Esophagus squamous epithelium (tissue), 5 donors: ENCODE measurements at regions not wholly inside any gene's neighbourhood (a gene's known extent, or its start where the extent isn't known, plus 50 kb on each side); places are given as distances from the start of the nearest gene placed in this dataset.

ENCODE experiments used
- DNase-seq: peaks from one replicate; lab custom pipeline; 2025; lab: John Stamatoyannopoulos, UW
- H3K27ac ChIP-seq, 4 donors: fragments of 200-600 bp; sonication (generic); one replicate each; pipeline ENCODE4 v1.5.1; 2016 to 2019; ENCODE audit warnings: mild to moderate bottlenecking in 1 of 4
- H3K27me3 ChIP-seq, 4 donors: fragments of 200-600 bp; sonication (generic); 1 replicate in 3 of 4; 2 replicates in 1 of 4; pipeline versions ENCODE4 v1.5.1 to v1.6.0; 2017 to 2021; ENCODE audit warnings: antibody characterized with exemption in 1 of 4
- H3K36me3 ChIP-seq, 3 donors: fragments of 200-600 bp; sonication (generic); one replicate each; pipeline ENCODE4 v1.5.1; 2016 to 2019
- H3K4me1 ChIP-seq, 3 donors: fragments of 200-600 bp; sonication (generic); one replicate each; pipeline ENCODE4 v1.5.1; 2017 to 2019
- H3K4me3 ChIP-seq, 4 donors: fragments of 200-600 bp; sonication (generic); 1 replicate in 3 of 4; 2 replicates in 1 of 4; pipeline ENCODE4 v1.5.1; 2016 to 2019; ENCODE audit warnings: mild to moderate bottlenecking in 2 of 4, moderate library complexity in 1 of 4
- H3K9me3 ChIP-seq, 3 donors: fragments of 200-600 bp; sonication (generic); one replicate each; pipeline ENCODE4 v1.5.1; 2016 to 2019
- CTCF ChIP-seq, 6 experiments: fragments of 450-650 bp in 4 of 6; fragments of 200-600 bp in 2 of 6; sonication (generic) in 2 of 6; IDR thresholded peaks; one replicate each; pipeline ENCODE4 v1.5.1; 2016 to 2019; ENCODE audit warnings: antibody characterized with exemption in 6 of 6, mild to moderate bottlenecking in 4 of 6, moderate library complexity in 4 of 6
- POLR2A ChIP-seq, 4 donors: fragments of 450-650 bp; IDR thresholded peaks; one replicate each; pipeline ENCODE4 v1.6.1; 2017; ENCODE audit warnings: antibody characterized with exemption in 4 of 4, mild to moderate bottlenecking in 4 of 4, moderate library complexity in 3 of 4
- WGBS, 2 donors: methylation state at CpG; one replicate each; pipeline ENCODE4 v1.1.5; 2018; 5-methylcytosine and 5-hydroxymethylcytosine counted together
- intact Hi-C: fragments of 100-400 bp; cut with DNase I; formaldehyde crosslinking; loops from one replicate; pipeline ENCODE4 v1.15.0; 2022
- donor health status: DM: yes; HTN: yes; CAD: no.

GRCh38 chr18:67589325-67589724 lies 72.8 kb upstream of the DSEL start:
- intact Hi-C loops = no loop called here
- Histone ChIP-seq H3K36me3 (no peaks in the 10 kb centered on the region), H3K27ac (no peak overlapping the region), H3K4me3 (no peak overlapping the region), H3K9me3 (no peaks in the 10 kb centered on the region), H3K4me1 (no peaks in the 10 kb centered on the region), H3K27me3 (no peaks in the 10 kb centered on the region)
- WGBS, 2 donors = 73 to 84% methylated on average over 3 of the region's 3 CpGs
- DNase-seq = no peak
- TF ChIP-seq POLR2A (IDR thresholded peaks at IDR 0.05) (no peak), CTCF (IDR thresholded peaks at IDR 0.05) (no peak)

- TF ChIP-seq CTCF (IDR thresholded peaks at IDR 0.05) (no peak), POLR2A (IDR thresholded peaks at IDR 0.05) (no peak)
Measured at GRCh38 chr18:67586101-67586500, 69.6 kb upstream of the DSEL start.

GRCh38 chr18:67583621-67584020 lies 67.1 kb upstream of the DSEL start:
- Histone ChIP-seq H3K27ac (no peak overlapping the region), H3K27me3 (no peaks in the 10 kb centered on the region), H3K4me1 (no peaks in the 10 kb centered on the region), H3K36me3 (no peaks in the 10 kb centered on the region), H3K4me3 (no peak overlapping the region), H3K9me3 (no peaks in the 10 kb centered on the region)
- no peak for TF ChIP-seq POLR2A (IDR thresholded peaks at IDR 0.05)
- no peak for TF ChIP-seq CTCF (IDR thresholded peaks at IDR 0.05)
- 17 to 31% methylated on average over 1 of the region's 1 CpG for WGBS, 2 donors
- DNase-seq = no peak
- intact Hi-C loops = no loop called here

More at GRCh38 chr18:67586101-67586500, 69.6 kb upstream of the DSEL start:
- Histone ChIP-seq H3K4me1 (no peaks in the 10 kb centered on the region), H3K27ac (no peak overlapping the region), H3K27me3 (no peaks in the 10 kb centered on the region), H3K36me3 (no peaks in the 10 kb centered on the region), H3K4me3 (no peak overlapping the region), H3K9me3 (no peaks in the 10 kb centered on the region)
- WGBS, 2 donors = 53 to 76% methylated on average over 2 of the region's 2 CpGs
- DNase-seq = no peak
- intact Hi-C loops = no loop called here

GRCh38 chr18:67582488-67582887 lies 66.0 kb upstream of the DSEL start:
- Histone ChIP-seq H3K9me3 (no peaks in the 10 kb centered on the region), H3K27me3 (no peaks in the 10 kb centered on the region), H3K4me3 (no peak overlapping the region), H3K27ac (no peak overlapping the region), H3K36me3 (no peaks in the 10 kb centered on the region), H3K4me1 (no peaks in the 10 kb centered on the region)
- DNase-seq = no peak
- TF ChIP-seq CTCF (IDR thresholded peaks at IDR 0.05) (no peak), POLR2A (IDR thresholded peaks at IDR 0.05) (no peak)
- WGBS, 2 donors = 37 to 41% methylated on average over 3 of the region's 3 CpGs
- intact Hi-C loops = no loop called here

- no peak for DNase-seq
- H3K27me3 ChIP-seq = no peaks in the 10 kb centered on the region
- no peak overlapping the region for H3K4me3 ChIP-seq
- WGBS, 2 donors = 73 to 87% methylated on average over 2 of the region's 2 CpGs
- H3K36me3 ChIP-seq = no peaks in the 10 kb centered on the region
- H3K27ac ChIP-seq = no peak overlapping the region
- intact Hi-C loops = no loop called here
- no peaks in the 10 kb centered on the region for H3K9me3 ChIP-seq
- H3K4me1 ChIP-seq = no peaks in the 10 kb centered on the region
- no peak for TF ChIP-seq CTCF (IDR thresholded peaks at IDR 0.05)
- TF ChIP-seq POLR2A (IDR thresholded peaks at IDR 0.05) = no peak
Measured at GRCh38 chr18:67581178-67581577, 64.7 kb upstream of the DSEL start.
